ENCODE measurements at regions not wholly inside any gene's neighbourhood (a gene's known extent, or its start where the extent isn't known, plus 50 kb on each side); places are given as distances from the start of the nearest gene placed in this dataset.
"Not testable (repeated sequence)": the region's sequence is repeated elsewhere in the genome, so short reads cannot be mapped to it uniquely, and the experiment has no call there.

DNA sequence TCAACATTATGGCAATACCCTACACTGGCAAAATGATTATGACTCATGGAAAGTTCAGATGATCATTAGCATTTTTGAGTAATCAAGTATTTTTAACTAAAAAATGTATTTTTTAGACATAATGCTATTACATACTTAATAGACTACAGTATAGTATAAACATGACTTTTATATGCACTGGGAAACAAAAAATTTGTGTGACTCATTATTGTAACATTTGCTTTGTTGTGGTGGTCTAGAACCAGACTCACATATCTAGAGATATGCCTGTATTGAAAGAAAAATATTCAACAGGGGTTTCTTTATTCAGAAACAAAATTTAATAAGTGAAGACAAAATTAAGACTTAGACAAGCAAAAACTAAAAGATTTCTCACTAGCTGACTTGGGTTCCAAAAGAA lies 385.3 kb upstream of the RIOK2 start (continued):
- TF ChIP-seq, protein P1, sequence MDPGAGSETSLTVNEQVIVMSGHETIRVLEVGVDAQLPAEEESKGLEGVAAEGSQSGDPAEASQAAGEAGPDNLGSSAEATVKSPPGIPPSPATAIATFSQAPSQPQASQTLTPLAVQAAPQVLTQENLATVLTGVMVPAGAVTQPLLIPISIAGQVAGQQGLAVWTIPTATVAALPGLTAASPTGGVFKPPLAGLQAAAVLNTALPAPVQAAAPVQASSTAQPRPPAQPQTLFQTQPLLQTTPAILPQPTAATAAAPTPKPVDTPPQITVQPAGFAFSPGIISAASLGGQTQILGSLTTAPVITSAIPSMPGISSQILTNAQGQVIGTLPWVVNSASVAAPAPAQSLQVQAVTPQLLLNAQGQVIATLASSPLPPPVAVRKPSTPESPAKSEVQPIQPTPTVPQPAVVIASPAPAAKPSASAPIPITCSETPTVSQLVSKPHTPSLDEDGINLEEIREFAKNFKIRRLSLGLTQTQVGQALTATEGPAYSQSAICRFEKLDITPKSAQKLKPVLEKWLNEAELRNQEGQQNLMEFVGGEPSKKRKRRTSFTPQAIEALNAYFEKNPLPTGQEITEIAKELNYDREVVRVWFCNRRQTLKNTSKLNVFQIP (CRISPR knock-in tag; IDR thresholded peaks at IDR 0.05; ENCODE audit: borderline replicate concordance, low read depth): no peak
- TF ChIP-seq ZFP3 (CRISPR knock-in tag; IDR thresholded peaks at IDR 0.05) (no peak), SNAI2 (CRISPR knock-in tag; IDR thresholded peaks at IDR 0.05) (no peak), OSR1 (CRISPR knock-in tag; IDR thresholded peaks at IDR 0.05) (no peak)
- TF ChIP-seq, protein P2, sequence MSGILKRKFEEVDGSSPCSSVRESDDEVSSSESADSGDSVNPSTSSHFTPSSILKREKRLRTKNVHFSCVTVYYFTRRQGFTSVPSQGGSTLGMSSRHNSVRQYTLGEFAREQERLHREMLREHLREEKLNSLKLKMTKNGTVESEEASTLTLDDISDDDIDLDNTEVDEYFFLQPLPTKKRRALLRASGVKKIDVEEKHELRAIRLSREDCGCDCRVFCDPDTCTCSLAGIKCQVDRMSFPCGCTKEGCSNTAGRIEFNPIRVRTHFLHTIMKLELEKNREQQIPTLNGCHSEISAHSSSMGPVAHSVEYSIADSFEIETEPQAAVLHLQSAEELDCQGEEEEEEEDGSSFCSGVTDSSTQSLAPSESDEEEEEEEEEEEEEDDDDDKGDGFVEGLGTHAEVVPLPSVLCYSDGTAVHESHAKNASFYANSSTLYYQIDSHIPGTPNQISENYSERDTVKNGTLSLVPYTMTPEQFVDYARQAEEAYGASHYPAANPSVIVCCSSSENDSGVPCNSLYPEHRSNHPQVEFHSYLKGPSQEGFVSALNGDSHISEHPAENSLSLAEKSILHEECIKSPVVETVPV (CRISPR knock-in tag; IDR thresholded peaks at IDR 0.05): no peak

DNA sequence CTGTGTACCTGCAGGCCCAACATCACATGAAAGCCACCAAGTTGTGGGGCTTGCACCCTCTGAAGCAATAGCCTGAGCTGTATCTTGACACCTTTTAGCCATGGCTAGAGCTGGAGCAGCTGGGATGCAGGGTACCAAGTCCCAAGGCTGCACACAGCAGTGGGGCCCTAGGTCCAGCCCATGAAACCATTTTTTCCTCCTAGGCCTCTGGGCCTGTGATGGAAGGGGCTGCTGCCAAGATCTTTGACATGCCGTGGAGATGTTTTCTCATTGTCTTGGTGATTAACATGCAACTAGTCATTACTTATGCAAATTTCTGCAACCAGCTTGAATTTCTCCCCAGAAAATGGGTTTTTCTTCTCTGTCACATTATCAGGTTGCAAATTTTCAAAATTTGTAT lies 387.2 kb upstream of the RIOK2 start:
- no peak for ATAC-seq
- no peak for TF ChIP-seq CSDC2 (CRISPR knock-in tag; IDR thresholded peaks at IDR 0.05)
- no peak for TF ChIP-seq ZNF565 (CRISPR knock-in tag; conservative IDR thresholded peaks at IDR 0.05; ENCODE audit: low read depth)
- no peak for TF ChIP-seq GLIS3 (CRISPR knock-in tag; IDR thresholded peaks at IDR 0.05)
- TF ChIP-seq OSR1 (CRISPR knock-in tag; IDR thresholded peaks at IDR 0.05): no peak

DNA sequence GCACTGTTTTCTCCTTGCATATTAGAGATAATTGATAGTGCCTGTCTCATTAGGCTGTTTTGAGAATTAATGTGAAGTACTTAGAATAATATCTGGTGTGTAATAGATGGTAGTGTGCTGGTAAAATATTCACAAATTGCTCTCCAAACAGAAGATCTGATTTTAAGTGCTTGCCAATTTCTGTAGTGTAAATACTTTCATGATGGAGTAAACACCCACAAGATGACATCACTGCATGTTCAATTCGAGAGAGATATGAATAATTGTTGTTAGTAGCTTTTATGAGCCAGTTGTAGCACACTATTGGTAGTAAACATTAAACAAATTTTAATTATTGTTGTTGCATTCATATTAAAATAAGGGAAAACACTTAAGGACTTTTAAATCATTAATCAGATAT lies 392.3 kb upstream of the RIOK2 start:
- TF ChIP-seq ZNF565 (CRISPR knock-in tag; conservative IDR thresholded peaks at IDR 0.05; ENCODE audit: low read depth): no peak
- TF ChIP-seq GLIS3 (CRISPR knock-in tag; IDR thresholded peaks at IDR 0.05): no peak
- TF ChIP-seq ARNTL (CRISPR knock-in tag; IDR thresholded peaks at IDR 0.05; ENCODE audit: borderline replicate concordance, low read depth): no peak
- no peak for TF ChIP-seq CSDC2 (CRISPR knock-in tag; IDR thresholded peaks at IDR 0.05)
- TF ChIP-seq, protein P2 (CRISPR knock-in tag; IDR thresholded peaks at IDR 0.05): no peak
- no peak for TF ChIP-seq ISL1 (CRISPR knock-in tag; IDR thresholded peaks at IDR 0.05)
- TF ChIP-seq SNAI2 (CRISPR knock-in tag; IDR thresholded peaks at IDR 0.05): no peak
- TF ChIP-seq ZC3H10 (CRISPR knock-in tag; IDR thresholded peaks at IDR 0.05): no peak
- no peak for TF ChIP-seq OSR1 (CRISPR knock-in tag; IDR thresholded peaks at IDR 0.05)
- no peak for TF ChIP-seq BACH2 (CRISPR knock-in tag; IDR thresholded peaks at IDR 0.05; ENCODE audit: borderline replicate concordance)
- no peak for ATAC-seq

DNA sequence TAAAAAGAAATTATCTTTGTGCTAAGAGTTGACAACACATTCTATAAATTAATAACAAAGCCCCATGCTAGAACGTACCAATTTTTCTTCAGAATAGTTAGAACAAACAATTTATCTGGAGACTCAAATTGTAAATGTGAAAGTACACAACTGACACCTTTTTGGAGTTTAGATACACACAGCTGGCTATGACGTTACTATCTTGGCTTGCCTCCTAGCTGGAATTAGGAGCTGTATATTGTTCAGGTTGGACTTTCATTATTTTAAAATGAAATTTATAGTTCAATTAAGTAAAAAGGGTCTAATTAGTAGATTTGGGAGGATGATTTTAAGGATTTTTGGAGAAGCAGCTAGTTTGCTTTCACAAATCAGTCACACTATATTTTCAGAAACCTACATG lies 393.9 kb upstream of the RIOK2 start:
- ATAC-seq: no peak
- TF ChIP-seq, protein P3, sequence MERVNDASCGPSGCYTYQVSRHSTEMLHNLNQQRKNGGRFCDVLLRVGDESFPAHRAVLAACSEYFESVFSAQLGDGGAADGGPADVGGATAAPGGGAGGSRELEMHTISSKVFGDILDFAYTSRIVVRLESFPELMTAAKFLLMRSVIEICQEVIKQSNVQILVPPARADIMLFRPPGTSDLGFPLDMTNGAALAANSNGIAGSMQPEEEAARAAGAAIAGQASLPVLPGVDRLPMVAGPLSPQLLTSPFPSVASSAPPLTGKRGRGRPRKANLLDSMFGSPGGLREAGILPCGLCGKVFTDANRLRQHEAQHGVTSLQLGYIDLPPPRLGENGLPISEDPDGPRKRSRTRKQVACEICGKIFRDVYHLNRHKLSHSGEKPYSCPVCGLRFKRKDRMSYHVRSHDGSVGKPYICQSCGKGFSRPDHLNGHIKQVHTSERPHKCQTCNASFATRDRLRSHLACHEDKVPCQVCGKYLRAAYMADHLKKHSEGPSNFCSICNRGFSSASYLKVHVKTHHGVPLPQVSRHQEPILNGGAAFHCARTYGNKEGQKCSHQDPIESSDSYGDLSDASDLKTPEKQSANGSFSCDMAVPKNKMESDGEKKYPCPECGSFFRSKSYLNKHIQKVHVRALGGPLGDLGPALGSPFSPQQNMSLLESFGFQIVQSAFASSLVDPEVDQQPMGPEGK (CRISPR knock-in tag; IDR thresholded peaks at IDR 0.05; ENCODE audit: borderline replicate concordance): no peak
- TF ChIP-seq, protein P4, sequence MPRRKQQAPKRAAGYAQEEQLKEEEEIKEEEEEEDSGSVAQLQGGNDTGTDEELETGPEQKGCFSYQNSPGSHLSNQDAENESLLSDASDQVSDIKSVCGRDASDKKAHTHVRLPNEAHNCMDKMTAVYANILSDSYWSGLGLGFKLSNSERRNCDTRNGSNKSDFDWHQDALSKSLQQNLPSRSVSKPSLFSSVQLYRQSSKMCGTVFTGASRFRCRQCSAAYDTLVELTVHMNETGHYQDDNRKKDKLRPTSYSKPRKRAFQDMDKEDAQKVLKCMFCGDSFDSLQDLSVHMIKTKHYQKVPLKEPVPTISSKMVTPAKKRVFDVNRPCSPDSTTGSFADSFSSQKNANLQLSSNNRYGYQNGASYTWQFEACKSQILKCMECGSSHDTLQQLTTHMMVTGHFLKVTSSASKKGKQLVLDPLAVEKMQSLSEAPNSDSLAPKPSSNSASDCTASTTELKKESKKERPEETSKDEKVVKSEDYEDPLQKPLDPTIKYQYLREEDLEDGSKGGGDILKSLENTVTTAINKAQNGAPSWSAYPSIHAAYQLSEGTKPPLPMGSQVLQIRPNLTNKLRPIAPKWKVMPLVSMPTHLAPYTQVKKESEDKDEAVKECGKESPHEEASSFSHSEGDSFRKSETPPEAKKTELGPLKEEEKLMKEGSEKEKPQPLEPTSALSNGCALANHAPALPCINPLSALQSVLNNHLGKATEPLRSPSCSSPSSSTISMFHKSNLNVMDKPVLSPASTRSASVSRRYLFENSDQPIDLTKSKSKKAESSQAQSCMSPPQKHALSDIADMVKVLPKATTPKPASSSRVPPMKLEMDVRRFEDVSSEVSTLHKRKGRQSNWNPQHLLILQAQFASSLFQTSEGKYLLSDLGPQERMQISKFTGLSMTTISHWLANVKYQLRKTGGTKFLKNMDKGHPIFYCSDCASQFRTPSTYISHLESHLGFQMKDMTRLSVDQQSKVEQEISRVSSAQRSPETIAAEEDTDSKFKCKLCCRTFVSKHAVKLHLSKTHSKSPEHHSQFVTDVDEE (CRISPR knock-in tag; IDR thresholded peaks at IDR 0.05): no peak
- TF ChIP-seq ZNF565 (CRISPR knock-in tag; conservative IDR thresholded peaks at IDR 0.05; ENCODE audit: low read depth) (no peak), ESRRG (CRISPR knock-in tag; IDR thresholded peaks at IDR 0.05) (no peak), ARNTL (CRISPR knock-in tag; IDR thresholded peaks at IDR 0.05; ENCODE audit: borderline replicate concordance, low read depth) (no peak), ZC3H10 (CRISPR knock-in tag; IDR thresholded peaks at IDR 0.05) (no peak), SNAI2 (CRISPR knock-in tag; IDR thresholded peaks at IDR 0.05) (no peak), TCF4 (CRISPR knock-in tag; IDR thresholded peaks at IDR 0.05; ENCODE audit: borderline replicate concordance) (no peak), ISL1 (CRISPR knock-in tag; IDR thresholded peaks at IDR 0.05) (no peak), RARB (CRISPR knock-in tag; IDR thresholded peaks at IDR 0.05) (no peak), OSR1 (CRISPR knock-in tag; IDR thresholded peaks at IDR 0.05) (no peak), TOX (CRISPR knock-in tag; IDR thresholded peaks at IDR 0.05; ENCODE audit: borderline replicate concordance) (no peak)
- TF ChIP-seq, protein P2 (CRISPR knock-in tag; IDR thresholded peaks at IDR 0.05): no peak
- TF ChIP-seq, protein P5, sequence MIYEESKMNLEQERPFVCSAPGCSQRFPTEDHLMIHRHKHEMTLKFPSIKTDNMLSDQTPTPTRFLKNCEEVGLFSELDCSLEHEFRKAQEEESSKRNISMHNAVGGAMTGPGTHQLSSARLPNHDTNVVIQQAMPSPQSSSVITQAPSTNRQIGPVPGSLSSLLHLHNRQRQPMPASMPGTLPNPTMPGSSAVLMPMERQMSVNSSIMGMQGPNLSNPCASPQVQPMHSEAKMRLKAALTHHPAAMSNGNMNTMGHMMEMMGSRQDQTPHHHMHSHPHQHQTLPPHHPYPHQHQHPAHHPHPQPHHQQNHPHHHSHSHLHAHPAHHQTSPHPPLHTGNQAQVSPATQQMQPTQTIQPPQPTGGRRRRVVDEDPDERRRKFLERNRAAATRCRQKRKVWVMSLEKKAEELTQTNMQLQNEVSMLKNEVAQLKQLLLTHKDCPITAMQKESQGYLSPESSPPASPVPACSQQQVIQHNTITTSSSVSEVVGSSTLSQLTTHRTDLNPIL (CRISPR knock-in tag; IDR thresholded peaks at IDR 0.05; ENCODE audit: low read depth): no peak

DNA sequence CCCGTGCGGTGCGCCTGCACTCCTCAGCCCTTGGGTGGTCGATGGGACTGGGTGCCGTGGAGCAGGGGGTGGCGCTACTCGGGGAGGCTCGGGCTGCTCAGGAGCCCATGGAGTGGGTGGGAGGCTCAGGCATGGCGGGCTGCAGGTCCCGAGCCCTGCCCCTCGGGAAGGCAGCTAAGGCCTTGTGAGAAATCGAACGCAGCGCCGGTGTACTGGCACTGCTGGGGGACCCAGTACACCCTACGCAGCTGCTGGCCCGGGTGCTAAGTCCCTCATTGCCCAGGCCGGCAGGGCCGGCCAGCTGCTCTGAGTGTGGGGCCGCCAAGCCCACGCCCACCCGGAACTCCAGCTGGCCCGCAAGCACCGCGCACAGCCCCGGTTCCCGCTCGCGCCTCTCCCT lies 396.9 kb upstream of the RIOK2 start:
- ATAC-seq: not testable (repeated sequence)
